ENCODE measurements at regions not wholly inside any gene's neighbourhood (a gene's known extent, or its start where the extent isn't known, plus 50 kb on each side); places are given as distances from the start of the nearest gene placed in this dataset.
"Not testable (repeated sequence)": the region's sequence is repeated elsewhere in the genome, so short reads cannot be mapped to it uniquely, and the experiment has no call there.

DNA sequence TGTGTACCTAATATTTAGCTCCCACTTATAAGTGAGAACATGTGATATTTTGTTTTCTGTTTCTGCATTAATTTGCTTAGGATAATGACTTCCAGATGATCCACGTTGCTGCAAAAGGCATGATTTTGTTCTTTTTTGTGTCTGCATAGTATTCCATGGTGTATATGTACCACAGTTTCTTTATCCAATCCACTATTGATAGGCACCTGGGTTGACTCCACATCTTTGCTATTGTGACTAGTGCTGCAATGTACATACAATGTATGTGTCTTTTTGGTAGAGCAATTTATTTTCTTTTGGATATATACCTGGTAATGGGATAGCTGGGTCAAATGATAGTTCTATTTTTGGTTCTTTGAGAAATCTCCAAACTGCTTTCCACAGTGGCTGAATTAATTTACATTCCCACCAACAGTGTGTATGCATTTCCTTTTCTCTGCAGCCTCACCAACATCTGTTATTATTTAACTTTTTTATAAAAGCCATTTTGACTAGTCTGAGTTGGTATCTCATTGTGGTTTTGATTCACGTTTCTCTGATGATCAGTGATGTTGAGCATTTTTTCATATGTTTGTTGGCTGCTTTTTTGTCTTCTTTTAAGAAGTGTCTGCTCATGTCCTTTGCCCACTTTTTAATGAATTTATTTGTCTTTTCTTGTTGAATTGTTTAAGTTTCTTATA, 102.8 kb upstream of the GAS1 start:
- not testable (repeated sequence) for H3K4me1 ChIP-seq (ENCODE audit: insufficient read depth, low read length); H3K36me3 ChIP-seq (ENCODE audit: insufficient read depth, low read depth, low read length); H3K27me3 ChIP-seq (ENCODE audit: insufficient read depth, low read length); H3K27ac ChIP-seq (ENCODE audit: low read length); H3K4me3 ChIP-seq (ENCODE audit: low read length); H3K9me3 ChIP-seq (ENCODE audit: insufficient read depth, low read depth, low read length); H3K9ac ChIP-seq (ENCODE audit: low read depth, low read length)

DNA sequence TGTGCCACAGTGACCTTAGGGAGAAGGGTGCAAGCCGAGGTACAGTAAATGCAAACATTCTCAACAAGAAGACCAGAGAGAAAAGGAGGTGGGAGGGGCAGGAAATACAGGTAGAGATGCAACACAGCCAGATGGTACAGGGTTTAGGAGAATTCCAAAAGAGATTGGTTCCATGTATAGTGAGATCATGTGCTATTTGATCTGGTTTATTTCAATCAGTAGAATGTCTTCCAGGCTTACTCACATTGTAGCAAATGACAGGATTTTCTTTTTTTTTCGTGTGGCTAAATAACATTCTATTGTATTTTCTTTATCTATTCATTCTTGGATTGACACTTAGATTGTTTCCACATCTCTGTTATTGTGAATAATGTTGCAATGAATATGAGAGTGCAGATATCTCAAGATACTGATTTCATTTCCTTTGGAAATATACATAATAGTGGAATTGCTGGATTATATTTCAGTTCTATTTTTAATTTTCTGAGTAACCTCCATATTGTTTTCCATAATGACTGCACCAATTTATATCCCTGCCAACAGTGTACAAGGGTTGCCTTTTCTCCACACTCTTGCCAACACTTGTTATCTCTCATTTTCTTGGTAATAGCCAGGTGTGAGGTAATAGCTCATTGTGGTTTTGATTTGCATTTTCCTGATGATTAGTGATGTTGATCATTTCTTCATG, 107.8 kb upstream of the GAS1 start:
- Histone ChIP-seq H3K27ac (ENCODE audit: low read length) (no peak overlapping the region), H3K4me3 (ENCODE audit: low read length) (no peak overlapping the region), H3K27me3 (ENCODE audit: insufficient read depth, low read length) (no peaks in the 10 kb centered on the region), H3K9ac (ENCODE audit: low read depth, low read length) (no peak overlapping the region), H3K9me3 (ENCODE audit: insufficient read depth, low read depth, low read length) (no peaks in the 10 kb centered on the region), H3K36me3 (ENCODE audit: insufficient read depth, low read depth, low read length) (no peaks in the 10 kb centered on the region), H3K4me1 (ENCODE audit: insufficient read depth, low read length) (peaks cover 6% of the 10 kb centered on the region; the same call in 1 of the 2 replicates)

DNA sequence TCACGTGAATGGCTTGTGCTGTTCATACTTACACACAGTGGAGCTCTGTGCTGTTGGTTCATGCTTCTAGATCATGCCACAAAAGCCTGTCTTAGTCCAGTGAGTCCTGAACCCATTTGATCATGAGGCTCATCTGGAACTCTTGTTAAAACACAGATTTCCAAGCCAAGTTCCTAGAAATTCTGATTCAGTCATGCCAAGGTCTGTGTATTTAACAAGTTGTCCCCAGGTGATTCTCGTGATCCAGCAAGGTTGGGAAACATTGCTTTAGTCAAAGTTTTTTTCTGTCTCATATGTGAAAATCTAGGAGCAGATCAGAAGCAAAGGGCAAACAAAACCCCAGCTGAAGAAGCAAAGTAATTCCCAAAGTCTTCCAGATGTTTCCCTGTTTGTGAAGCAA, 112.5 kb upstream of the GAS1 start:
- H3K9ac ChIP-seq (ENCODE audit: low read depth, low read length): no peak overlapping the region
- no peaks in the 10 kb centered on the region for H3K27me3 ChIP-seq (ENCODE audit: insufficient read depth, low read length)
- H3K4me3 ChIP-seq (ENCODE audit: low read length): no peak overlapping the region
- no peaks in the 10 kb centered on the region for H3K36me3 ChIP-seq (ENCODE audit: insufficient read depth, low read depth, low read length)
- no peaks in the 10 kb centered on the region for H3K9me3 ChIP-seq (ENCODE audit: insufficient read depth, low read depth, low read length)
- peaks cover 2% of the 10 kb centered on the region; the same call in 1 of the 2 replicates for H3K4me1 ChIP-seq (ENCODE audit: insufficient read depth, low read length)
- no peak overlapping the region for H3K27ac ChIP-seq (ENCODE audit: low read length)

DNA sequence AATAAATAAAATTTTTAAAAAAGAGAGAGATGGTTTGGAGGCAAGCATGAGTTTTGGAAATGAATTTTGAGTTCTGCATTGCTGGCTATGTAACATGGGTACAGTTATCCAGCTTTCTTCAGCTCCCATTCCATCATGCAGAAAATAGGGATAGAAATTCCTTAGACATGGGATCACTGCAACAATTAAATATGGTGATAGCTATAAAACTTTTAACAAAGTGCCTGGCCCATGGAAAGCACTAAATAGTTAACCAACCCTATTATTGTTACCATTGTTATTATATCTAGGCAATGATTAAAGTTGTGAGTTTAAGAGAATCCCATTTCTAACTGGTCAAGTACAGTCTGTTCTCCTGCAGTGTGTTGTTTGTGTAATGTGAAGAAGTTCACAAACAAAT, 115.4 kb upstream of the GAS1 start:
- H3K9me3 ChIP-seq (ENCODE audit: insufficient read depth, low read depth, low read length): no peaks in the 10 kb centered on the region
- H3K4me1 ChIP-seq (ENCODE audit: insufficient read depth, low read length): no peaks in the 10 kb centered on the region
- H3K27me3 ChIP-seq (ENCODE audit: insufficient read depth, low read length): no peaks in the 10 kb centered on the region
- no peaks in the 10 kb centered on the region for H3K36me3 ChIP-seq (ENCODE audit: insufficient read depth, low read depth, low read length)
- H3K27ac ChIP-seq (ENCODE audit: low read length): no peak overlapping the region
- no peak overlapping the region for H3K4me3 ChIP-seq (ENCODE audit: low read length)
- H3K9ac ChIP-seq (ENCODE audit: low read depth, low read length): no peak overlapping the region

DNA sequence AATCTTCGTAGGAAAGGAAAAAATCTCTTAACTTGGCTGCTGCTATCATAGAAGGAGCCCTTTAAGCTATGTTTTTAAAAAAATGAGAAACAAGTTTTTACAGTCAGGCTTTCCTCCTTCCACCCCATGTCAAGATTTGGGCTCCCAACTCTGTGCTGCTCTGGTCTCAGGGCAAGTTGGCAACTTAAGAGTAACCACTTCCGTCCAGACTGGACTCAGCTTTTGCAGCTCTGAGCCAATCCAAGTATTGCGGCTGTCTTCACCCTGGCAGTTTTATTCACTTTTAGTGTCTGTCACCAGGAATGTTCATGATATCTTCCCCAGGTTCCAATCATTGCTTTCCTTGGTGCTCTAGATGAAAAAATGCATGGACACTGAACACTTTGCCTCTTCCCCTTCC, 115.9 kb upstream of the GAS1 start:
- no peaks in the 10 kb centered on the region for H3K36me3 ChIP-seq (ENCODE audit: insufficient read depth, low read depth, low read length)
- no peak overlapping the region for H3K9ac ChIP-seq (ENCODE audit: low read depth, low read length)
- H3K4me1 ChIP-seq (ENCODE audit: insufficient read depth, low read length): no peaks in the 10 kb centered on the region
- H3K4me3 ChIP-seq (ENCODE audit: low read length): no peak overlapping the region
- no peaks in the 10 kb centered on the region for H3K27me3 ChIP-seq (ENCODE audit: insufficient read depth, low read length)
- H3K27ac ChIP-seq (ENCODE audit: low read length): no peak overlapping the region
- no peaks in the 10 kb centered on the region for H3K9me3 ChIP-seq (ENCODE audit: insufficient read depth, low read depth, low read length)

DNA sequence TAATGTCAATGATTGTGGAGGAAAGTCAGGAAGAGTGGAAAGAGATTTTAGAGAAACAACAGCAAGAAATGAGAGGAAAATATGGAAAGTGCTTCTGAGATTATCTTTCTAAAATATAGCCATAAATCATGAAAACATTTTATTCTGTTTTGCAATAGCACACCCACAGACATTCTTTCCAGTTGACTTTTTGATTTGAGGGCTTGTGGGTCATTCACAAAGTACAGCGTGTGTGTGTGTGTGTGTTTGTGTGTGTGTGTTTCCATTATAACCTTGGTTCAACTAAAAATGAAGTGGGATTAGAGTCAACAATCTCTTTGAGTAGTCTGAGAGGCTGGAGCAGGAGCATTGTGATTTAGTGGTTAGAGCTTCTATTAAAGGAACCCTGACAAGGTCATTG, 116.6 kb upstream of the GAS1 start:
- no peak overlapping the region for H3K27ac ChIP-seq (ENCODE audit: low read length)

DNA sequence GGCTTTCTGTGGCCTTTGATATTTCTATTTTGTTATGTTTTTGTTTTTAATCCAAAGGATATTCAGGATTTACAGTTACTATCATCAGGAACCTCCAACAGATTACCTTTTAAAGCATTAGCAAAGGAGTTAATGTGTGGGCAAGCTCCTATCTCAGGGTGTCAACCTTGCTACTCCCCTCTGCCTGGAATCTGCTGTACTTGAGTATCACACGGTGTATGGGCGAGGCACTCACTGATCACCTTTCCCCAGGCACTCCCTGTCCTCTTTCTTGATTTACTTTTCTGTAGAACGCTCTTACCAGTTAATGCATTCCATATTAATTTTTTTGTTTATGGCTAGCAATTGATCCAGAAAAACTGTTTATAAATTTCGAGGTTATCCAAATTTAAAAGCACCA, 117.0 kb upstream of the GAS1 start:
- no peaks in the 10 kb centered on the region for H3K9me3 ChIP-seq (ENCODE audit: insufficient read depth, low read depth, low read length)
- no peaks in the 10 kb centered on the region for H3K4me1 ChIP-seq (ENCODE audit: insufficient read depth, low read length)
- H3K27ac ChIP-seq (ENCODE audit: low read length): no peak overlapping the region
- H3K4me3 ChIP-seq (ENCODE audit: low read length): no peak overlapping the region
- no peaks in the 10 kb centered on the region for H3K36me3 ChIP-seq (ENCODE audit: insufficient read depth, low read depth, low read length)
- no peak overlapping the region for H3K9ac ChIP-seq (ENCODE audit: low read depth, low read length)
- no peaks in the 10 kb centered on the region for H3K27me3 ChIP-seq (ENCODE audit: insufficient read depth, low read length)

More for the DNA sequence above, 116.6 kb upstream of the GAS1 start:
- H3K36me3 ChIP-seq (ENCODE audit: insufficient read depth, low read depth, low read length): no peaks in the 10 kb centered on the region
- H3K4me3 ChIP-seq (ENCODE audit: low read length): no peak overlapping the region
- no peaks in the 10 kb centered on the region for H3K9me3 ChIP-seq (ENCODE audit: insufficient read depth, low read depth, low read length)
- H3K9ac ChIP-seq (ENCODE audit: low read depth, low read length): no peak overlapping the region
- no peaks in the 10 kb centered on the region for H3K4me1 ChIP-seq (ENCODE audit: insufficient read depth, low read length)
- H3K27me3 ChIP-seq (ENCODE audit: insufficient read depth, low read length): no peaks in the 10 kb centered on the region

DNA sequence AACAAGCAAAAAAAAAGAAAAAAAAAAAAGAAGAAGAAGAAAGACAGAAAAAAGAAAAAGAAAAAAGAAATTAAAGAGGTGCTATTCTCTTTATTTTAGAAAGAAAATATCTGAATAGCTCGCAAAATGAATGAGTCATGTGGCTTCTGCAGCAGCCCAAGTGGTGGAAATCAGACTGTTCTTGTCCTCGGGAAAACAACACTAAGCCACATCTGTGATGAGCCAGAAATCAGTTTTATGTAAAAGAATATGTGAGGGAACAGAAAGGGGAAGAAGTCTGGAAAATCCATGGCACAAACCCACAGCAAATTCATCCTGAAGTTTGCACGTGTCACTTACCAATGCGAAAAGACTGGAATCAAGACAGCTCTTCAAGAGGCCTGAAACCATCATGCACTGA, 118.7 kb upstream of the GAS1 start:
- Histone ChIP-seq H3K27ac (ENCODE audit: low read length) (no peak overlapping the region), H3K27me3 (ENCODE audit: insufficient read depth, low read length) (no peaks in the 10 kb centered on the region), H3K4me3 (ENCODE audit: low read length) (no peak overlapping the region), H3K9me3 (ENCODE audit: insufficient read depth, low read depth, low read length) (no peaks in the 10 kb centered on the region), H3K4me1 (ENCODE audit: insufficient read depth, low read length) (no peaks in the 10 kb centered on the region), H3K9ac (ENCODE audit: low read depth, low read length) (no peak overlapping the region), H3K36me3 (ENCODE audit: insufficient read depth, low read depth, low read length) (no peaks in the 10 kb centered on the region)

DNA sequence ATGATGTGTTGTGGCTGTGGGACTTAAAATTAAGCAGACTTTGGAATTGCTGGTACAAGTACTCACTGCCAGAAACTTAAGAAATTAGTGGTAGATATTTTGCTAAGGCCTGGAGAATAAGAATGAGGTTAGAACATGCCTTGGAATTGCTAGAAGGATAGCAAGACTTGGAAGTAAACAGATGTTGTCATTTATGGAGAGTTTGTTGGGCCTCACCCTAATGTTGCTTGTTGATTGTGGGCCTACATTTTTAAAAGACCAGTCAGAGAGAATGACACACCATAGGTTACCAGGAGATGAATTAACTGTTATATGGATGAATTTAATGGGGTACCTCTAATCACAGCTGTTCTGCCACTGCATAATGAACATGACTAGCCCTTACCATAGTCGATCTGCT, 120.1 kb upstream of the GAS1 start:
- Histone ChIP-seq H3K27me3 (ENCODE audit: insufficient read depth, low read length) (no peaks in the 10 kb centered on the region), H3K4me1 (ENCODE audit: insufficient read depth, low read length) (no peaks in the 10 kb centered on the region), H3K4me3 (ENCODE audit: low read length) (no peak overlapping the region), H3K36me3 (ENCODE audit: insufficient read depth, low read depth, low read length) (no peaks in the 10 kb centered on the region), H3K9me3 (ENCODE audit: insufficient read depth, low read depth, low read length) (no peaks in the 10 kb centered on the region), H3K27ac (ENCODE audit: low read length) (no peak overlapping the region), H3K9ac (ENCODE audit: low read depth, low read length) (no peak overlapping the region)

DNA sequence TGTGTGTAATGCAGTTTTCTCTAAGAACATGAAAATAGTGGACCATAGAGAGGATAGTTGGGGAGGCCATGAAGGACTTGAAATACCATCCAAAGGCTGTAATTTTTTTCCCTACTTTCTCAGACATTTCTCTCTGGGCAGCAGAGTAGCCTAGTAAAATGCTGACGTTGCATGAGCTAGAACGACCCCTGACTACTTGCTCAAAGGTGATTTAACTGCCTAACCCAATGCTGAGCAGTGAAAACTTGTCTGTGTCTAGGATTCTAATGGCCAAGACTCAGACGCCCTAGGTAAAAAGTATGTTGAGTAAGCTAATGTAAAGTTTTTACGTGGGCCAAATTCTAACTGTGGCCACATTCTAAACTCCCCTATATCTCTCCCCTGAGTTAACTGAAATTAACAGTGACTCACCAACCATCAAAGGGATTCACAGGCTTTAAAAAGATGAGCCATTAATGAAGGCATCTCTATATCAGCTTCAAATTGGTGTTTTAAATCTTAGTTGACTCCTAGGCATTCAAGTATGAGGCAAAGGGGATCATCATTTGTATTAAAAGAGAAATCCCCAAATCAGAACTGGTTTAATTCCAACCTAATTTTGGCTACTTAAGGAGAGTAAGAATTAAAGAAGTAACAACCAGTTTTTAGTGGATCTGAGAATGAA, 121.0 kb upstream of the GAS1 start:
- H3K27me3 ChIP-seq (ENCODE audit: insufficient read depth, low read length): no peaks in the 10 kb centered on the region
- no peaks in the 10 kb centered on the region for H3K9me3 ChIP-seq (ENCODE audit: insufficient read depth, low read depth, low read length)
- H3K4me1 ChIP-seq (ENCODE audit: insufficient read depth, low read length): no peaks in the 10 kb centered on the region
- H3K4me3 ChIP-seq (ENCODE audit: low read length): no peak overlapping the region
- no peaks in the 10 kb centered on the region for H3K36me3 ChIP-seq (ENCODE audit: insufficient read depth, low read depth, low read length)
- H3K9ac ChIP-seq (ENCODE audit: low read depth, low read length): no peak overlapping the region
- no peak overlapping the region for H3K27ac ChIP-seq (ENCODE audit: low read length)

DNA sequence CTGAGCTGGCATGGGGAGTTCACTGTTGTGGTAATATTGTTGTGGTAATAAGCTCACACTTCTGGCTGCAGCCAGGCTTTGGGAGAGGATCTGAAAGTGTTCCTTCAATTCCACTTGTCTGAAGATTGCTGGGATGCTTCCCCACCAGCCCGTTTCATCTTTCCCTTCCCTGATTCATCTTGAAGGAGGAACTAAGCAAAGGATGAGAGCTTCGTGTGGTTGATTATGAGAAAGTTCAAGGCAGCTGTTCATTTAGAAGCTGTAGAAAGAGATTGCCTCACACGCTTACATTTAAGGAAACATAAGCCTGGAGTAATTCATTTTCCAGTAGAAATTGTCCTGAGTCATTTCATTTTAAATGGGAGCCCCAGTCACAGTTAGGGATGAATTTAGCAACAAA, 122.4 kb upstream of the GAS1 start:
- H3K4me3 ChIP-seq (ENCODE audit: low read length): no peak overlapping the region
- H3K27ac ChIP-seq (ENCODE audit: low read length): no peak overlapping the region
- H3K27me3 ChIP-seq (ENCODE audit: insufficient read depth, low read length): no peaks in the 10 kb centered on the region
- H3K9ac ChIP-seq (ENCODE audit: low read depth, low read length): no peak overlapping the region
- no peaks in the 10 kb centered on the region for H3K4me1 ChIP-seq (ENCODE audit: insufficient read depth, low read length)
- H3K9me3 ChIP-seq (ENCODE audit: insufficient read depth, low read depth, low read length): no peaks in the 10 kb centered on the region
- H3K36me3 ChIP-seq (ENCODE audit: insufficient read depth, low read depth, low read length): no peaks in the 10 kb centered on the region

DNA sequence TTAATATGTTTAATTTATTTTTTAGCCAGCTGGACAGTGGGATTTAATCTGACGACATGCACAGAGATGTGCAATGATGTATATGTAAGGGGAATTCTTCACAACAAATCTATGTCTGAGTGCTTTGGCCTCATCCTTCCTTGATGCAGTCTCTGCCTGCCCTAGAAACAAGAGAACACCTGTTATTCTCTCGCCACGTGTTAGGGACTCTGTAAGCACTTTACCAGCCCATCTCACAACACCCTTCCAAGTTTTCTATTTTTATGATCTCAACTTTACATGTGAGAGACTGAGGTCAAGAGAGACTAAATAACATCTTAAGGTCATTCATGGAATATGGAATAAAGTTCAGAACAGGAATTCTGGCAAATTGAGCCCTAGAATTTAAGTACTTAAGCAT, 123.0 kb upstream of the GAS1 start:
- no peaks in the 10 kb centered on the region for H3K4me1 ChIP-seq (ENCODE audit: insufficient read depth, low read length)
- no peak overlapping the region for H3K9ac ChIP-seq (ENCODE audit: low read depth, low read length)
- H3K36me3 ChIP-seq (ENCODE audit: insufficient read depth, low read depth, low read length): no peaks in the 10 kb centered on the region
- H3K4me3 ChIP-seq (ENCODE audit: low read length): no peak overlapping the region
- no peaks in the 10 kb centered on the region for H3K9me3 ChIP-seq (ENCODE audit: insufficient read depth, low read depth, low read length)
- H3K27ac ChIP-seq (ENCODE audit: low read length): no peak overlapping the region
- no peaks in the 10 kb centered on the region for H3K27me3 ChIP-seq (ENCODE audit: insufficient read depth, low read length)

All from iPS-20b (cell line).